H1 (cell line): ENCODE measurements at regions not wholly inside any gene's neighbourhood (a gene's known extent, or its start where the extent isn't known, plus 50 kb on each side); places are given as distances from the start of the nearest gene placed in this dataset.

Experiments
- BACH1 ChIP-seq: IDR thresholded peaks from 2 replicates; pipeline ENCODE4 v1.6.1; 2012; ENCODE audit warnings: low read length, improper control_type of control experiment
- CHD7 ChIP-seq: fragments of 300-600 bp; sonication (generic); IDR thresholded peaks from 2 replicates; pipeline ENCODE4 v1.7.1; 2012; ENCODE audit warnings: low read length, moderate library complexity, mild to moderate bottlenecking, inconsistent platforms; ENCODE audit not compliant: insufficient replicate concordance
- CTCF ChIP-seq, 3 experiments: IDR thresholded peaks; 1 replicate in 2 of 3; 2 replicates in 1 of 3; pipeline versions ENCODE4 v1.5.1 to v1.6.1; 2011; ENCODE audit warnings: low read length in 3 of 3, mild to moderate bottlenecking in 3 of 3, inconsistent platforms in 2 of 3, low read depth in 1 of 3, moderate library complexity in 1 of 3; ENCODE audit not compliant: insufficient read depth in 1 of 3; ENCODE audit errors: control extremely low read depth in 1 of 3
- EP300 ChIP-seq, 2 experiments: IDR thresholded peaks; 1 replicate in 1 of 2; 2 replicates in 1 of 2; pipeline ENCODE4 v1.6.1; 2011 to 2012; ENCODE audit warnings: low read depth in 2 of 2, low read length in 2 of 2, mild to moderate bottlenecking in 2 of 2, borderline replicate concordance in 1 of 2, inconsistent platforms in 1 of 2, moderate library complexity in 1 of 2
- HDAC2 ChIP-seq, 2 experiments: fragments of 300-600 bp in 1 of 2; sonication (generic) in 1 of 2; IDR thresholded peaks; 2 replicates each; pipeline ENCODE4 v1.6.1; 2011 to 2012; ENCODE audit warnings: low read depth in 2 of 2, low read length in 2 of 2, mild to moderate bottlenecking in 2 of 2, moderate library complexity in 2 of 2, borderline replicate concordance in 1 of 2, inconsistent platforms in 1 of 2
- SP4 ChIP-seq: IDR thresholded peaks from 2 replicates; pipeline ENCODE4 v1.6.1; 2012; ENCODE audit warnings: low read length, inconsistent platforms
- TCF12 ChIP-seq: IDR thresholded peaks from 2 replicates; pipeline ENCODE4 v1.6.1; 2011; ENCODE audit warnings: low read depth, mild to moderate bottlenecking, low read length
- ZNF274 ChIP-seq: IDR thresholded peaks from 2 replicates; pipeline ENCODE4 v1.7.0; 2012; ENCODE audit warnings: low read length, borderline replicate concordance; ENCODE audit errors: extremely low read depth

- TF ChIP-seq EP300 (IDR thresholded peaks at IDR 0.05; ENCODE audit: borderline replicate concordance in 1 of 2, low read depth in 2 of 2, low read length in 2 of 2) (no peak), ZNF274 (no peak), BACH1 (peak; percentile 79), CHD7 (no peak), HDAC2 (IDR thresholded peaks at IDR 0.05; ENCODE audit: borderline replicate concordance in 1 of 2, low read depth in 2 of 2, low read length in 2 of 2) (no peak), CTCF (IDR thresholded peaks at IDR 0.05; ENCODE audit: control extremely low read depth in 1 of 3, insufficient read depth in 1 of 3, low read depth in 1 of 3, low read length in 3 of 3) (no peak), TCF12 (no peak), SP4 (no peak)
Measured at GRCh38 chr14:55881577-55882241, 236.5 kb upstream of the PELI2 start (continued).
